ENCODE measurements at regions not wholly inside any gene's neighbourhood (a gene's known extent, or its start where the extent isn't known, plus 50 kb on each side); places are given as distances from the start of the nearest gene placed in this dataset.

DNA sequence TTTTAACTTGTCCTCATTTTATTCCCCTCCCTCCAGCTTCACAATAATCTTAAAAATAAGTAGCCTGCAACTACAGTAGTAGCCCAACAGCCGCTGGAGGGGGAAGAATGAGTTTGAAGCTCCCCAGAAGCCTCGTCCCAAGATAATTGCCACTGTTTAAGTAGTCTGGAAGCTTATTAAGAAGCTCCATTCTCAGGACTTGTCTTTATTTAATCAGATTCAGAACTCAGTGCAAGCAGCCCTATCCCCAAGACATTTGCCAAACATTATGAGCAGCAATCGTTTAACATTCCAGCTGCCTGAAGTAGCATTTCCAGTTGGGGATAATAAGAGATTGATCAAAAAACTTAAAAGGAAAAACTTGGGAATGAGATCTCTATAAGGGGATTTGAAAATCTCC, 106.0 kb downstream of the URB2 start:
- no peak for TF ChIP-seq POLR2A (IDR thresholded peaks at IDR 0.05)
- TF ChIP-seq, protein P1, sequence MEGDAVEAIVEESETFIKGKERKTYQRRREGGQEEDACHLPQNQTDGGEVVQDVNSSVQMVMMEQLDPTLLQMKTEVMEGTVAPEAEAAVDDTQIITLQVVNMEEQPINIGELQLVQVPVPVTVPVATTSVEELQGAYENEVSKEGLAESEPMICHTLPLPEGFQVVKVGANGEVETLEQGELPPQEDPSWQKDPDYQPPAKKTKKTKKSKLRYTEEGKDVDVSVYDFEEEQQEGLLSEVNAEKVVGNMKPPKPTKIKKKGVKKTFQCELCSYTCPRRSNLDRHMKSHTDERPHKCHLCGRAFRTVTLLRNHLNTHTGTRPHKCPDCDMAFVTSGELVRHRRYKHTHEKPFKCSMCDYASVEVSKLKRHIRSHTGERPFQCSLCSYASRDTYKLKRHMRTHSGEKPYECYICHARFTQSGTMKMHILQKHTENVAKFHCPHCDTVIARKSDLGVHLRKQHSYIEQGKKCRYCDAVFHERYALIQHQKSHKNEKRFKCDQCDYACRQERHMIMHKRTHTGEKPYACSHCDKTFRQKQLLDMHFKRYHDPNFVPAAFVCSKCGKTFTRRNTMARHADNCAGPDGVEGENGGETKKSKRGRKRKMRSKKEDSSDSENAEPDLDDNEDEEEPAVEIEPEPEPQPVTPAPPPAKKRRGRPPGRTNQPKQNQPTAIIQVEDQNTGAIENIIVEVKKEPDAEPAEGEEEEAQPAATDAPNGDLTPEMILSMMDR (IDR thresholded peaks at IDR 0.05) = no peak

Measured in uterus (tissue), 2 donors.